ENCODE measurements at regions not wholly inside any gene's neighbourhood (a gene's known extent, or its start where the extent isn't known, plus 50 kb on each side); places are given as distances from the start of the nearest gene placed in this dataset.

- DNase-seq (no peak), FAIRE-seq (no peak)
- Histone ChIP-seq H3K27me3 (ENCODE audit: control insufficient read depth, insufficient read depth, low read length) (no peaks in the 10 kb centered on the region), H3K4me1 (ENCODE audit: control insufficient read depth in 2 of 3, insufficient read depth in 2 of 3, low read depth in 1 of 3, low read length in 3 of 3) (no peaks in the 10 kb centered on the region), H3K4me3 (ENCODE audit: low read length in 3 of 3) (no peak overlapping the region), H3K9me3 (ENCODE audit: control insufficient read depth in 2 of 3, insufficient read depth in 1 of 3, low read length in 3 of 3) (peaks cover 0 to 7% (median 0%) of the 10 kb centered on the region in 3 donors), H3K27ac (ENCODE audit: low read depth in 2 of 2, low read length in 2 of 2) (no peak overlapping the region), H3K36me3 (ENCODE audit: control insufficient read depth in 2 of 3, insufficient read depth in 3 of 3, low read length in 3 of 3) (no peaks in the 10 kb centered on the region), H3K9ac (ENCODE audit: low read length in 3 of 3) (no peak overlapping the region)
- no peak for TF ChIP-seq CTCF (IDR thresholded peaks at IDR 0.05; ENCODE audit: borderline replicate concordance, extremely low read depth, insufficient read depth)
- intact Hi-C loops (cut with DNase I), result no loop called here
Measured at GRCh38 chr3:104977719-104978118, 389.0 kb upstream of the ALCAM start.

GRCh38 chr3:104982130-104982529, 384.6 kb upstream of the ALCAM start:
- no peaks in the 10 kb centered on the region for H3K27me3 ChIP-seq (ENCODE audit: control insufficient read depth, insufficient read depth, low read length)
- no peak overlapping the region for H3K9ac ChIP-seq (ENCODE audit: low read length in 3 of 3)
- H3K4me3 ChIP-seq (ENCODE audit: low read length in 3 of 3), result no peak overlapping the region
- no peak overlapping the region for H3K27ac ChIP-seq (ENCODE audit: low read depth in 2 of 2, low read length in 2 of 2)
- intact Hi-C loops (cut with DNase I), result no loop called here
- DNase-seq (no peak), FAIRE-seq (no peak)
- H3K36me3 ChIP-seq (ENCODE audit: control insufficient read depth in 2 of 3, insufficient read depth in 3 of 3, low read length in 3 of 3), result no peaks in the 10 kb centered on the region
- no peak for TF ChIP-seq CTCF (IDR thresholded peaks at IDR 0.05; ENCODE audit: borderline replicate concordance, extremely low read depth, insufficient read depth)
- H3K4me1 ChIP-seq (ENCODE audit: control insufficient read depth in 2 of 3, insufficient read depth in 2 of 3, low read depth in 1 of 3, low read length in 3 of 3), result no peaks in the 10 kb centered on the region
- no peaks in the 10 kb centered on the region for H3K9me3 ChIP-seq (ENCODE audit: control insufficient read depth in 2 of 3, insufficient read depth in 1 of 3, low read length in 3 of 3)

GRCh38 chr3:104987859-104988258, 378.9 kb upstream of the ALCAM start:
- FAIRE-seq, result no peak
- no peak overlapping the region for H3K9ac ChIP-seq (ENCODE audit: low read length in 3 of 3)
- TF ChIP-seq CTCF (IDR thresholded peaks at IDR 0.05; ENCODE audit: borderline replicate concordance, extremely low read depth, insufficient read depth), result no peak
- no peak overlapping the region for H3K27ac ChIP-seq (ENCODE audit: low read depth in 2 of 2, low read length in 2 of 2)
- H3K27me3 ChIP-seq (ENCODE audit: control insufficient read depth, insufficient read depth, low read length), result no peaks in the 10 kb centered on the region
- no peaks in the 10 kb centered on the region for H3K4me1 ChIP-seq (ENCODE audit: control insufficient read depth in 2 of 3, insufficient read depth in 2 of 3, low read depth in 1 of 3, low read length in 3 of 3)
- H3K4me3 ChIP-seq (ENCODE audit: low read length in 3 of 3), result no peak overlapping the region
- H3K36me3 ChIP-seq (ENCODE audit: control insufficient read depth in 2 of 3, insufficient read depth in 3 of 3, low read length in 3 of 3), result no peaks in the 10 kb centered on the region
- intact Hi-C loops (cut with DNase I), result no loop called here
- DNase-seq, result no peak
- H3K9me3 ChIP-seq (ENCODE audit: control insufficient read depth in 2 of 3, insufficient read depth in 1 of 3, low read length in 3 of 3), result no peaks in the 10 kb centered on the region

GRCh38 chr3:104988496-104988895, 378.2 kb upstream of the ALCAM start:
- Histone ChIP-seq H3K4me1 (ENCODE audit: control insufficient read depth in 2 of 3, insufficient read depth in 2 of 3, low read depth in 1 of 3, low read length in 3 of 3) (no peaks in the 10 kb centered on the region), H3K9me3 (ENCODE audit: control insufficient read depth in 2 of 3, insufficient read depth in 1 of 3, low read length in 3 of 3) (no peaks in the 10 kb centered on the region), H3K27me3 (ENCODE audit: control insufficient read depth, insufficient read depth, low read length) (no peaks in the 10 kb centered on the region), H3K9ac (ENCODE audit: low read length in 3 of 3) (no peak overlapping the region), H3K4me3 (ENCODE audit: low read length in 3 of 3) (no peak overlapping the region), H3K27ac (ENCODE audit: low read depth in 2 of 2, low read length in 2 of 2) (no peak overlapping the region), H3K36me3 (ENCODE audit: control insufficient read depth in 2 of 3, insufficient read depth in 3 of 3, low read length in 3 of 3) (no peaks in the 10 kb centered on the region)
- intact Hi-C loops (cut with DNase I), result no loop called here
- FAIRE-seq, result no peak
- no peak for DNase-seq
- no peak for TF ChIP-seq CTCF (IDR thresholded peaks at IDR 0.05; ENCODE audit: borderline replicate concordance, extremely low read depth, insufficient read depth)
